HG02571 (cell line): ENCODE measurements at regions not wholly inside any gene's neighbourhood (a gene's known extent, or its start where the extent isn't known, plus 50 kb on each side); places are given as distances from the start of the nearest gene placed in this dataset.

ENCODE experiments used
- ATAC-seq: cut with Tn5 transposase; IDR thresholded peaks from one replicate; pipeline ENCODE4 v1.9.1; 2021; ENCODE audit warnings: mild to moderate bottlenecking, moderate library complexity; ENCODE audit not compliant: unreplicated experiment

- ATAC-seq, result no peak
These were observed 351.5 kb upstream of the KCNN2 start for GRCh38 chr5:114010362-114010761.

- no peak for ATAC-seq
These were observed 343.7 kb upstream of the KCNN2 start for GRCh38 chr5:114018186-114018585.

- no peak for ATAC-seq
These were observed 323.1 kb upstream of the KCNN2 start for GRCh38 chr5:114038756-114039155.

- ATAC-seq, result no peak
These were observed 311.8 kb upstream of the KCNN2 start for GRCh38 chr5:114050087-114050486.

- ATAC-seq, result no peak
These were observed 308.5 kb upstream of the KCNN2 start for GRCh38 chr5:114053372-114053771.

- no peak for ATAC-seq
These were observed 307.3 kb upstream of the KCNN2 start for GRCh38 chr5:114054594-114054993.

- ATAC-seq, result no peak
These were observed 306.3 kb upstream of the KCNN2 start for GRCh38 chr5:114055318-114056184.

GRCh38 chr5:114056185-114056538, 305.7 kb upstream of the KCNN2 start:
- ATAC-seq, result no peak

- no peak for ATAC-seq
These were observed 301.0 kb upstream of the KCNN2 start for GRCh38 chr5:114060866-114061265.

- no peak for ATAC-seq
These were observed 298.7 kb upstream of the KCNN2 start for GRCh38 chr5:114062932-114063867.

- no peak for ATAC-seq
These were observed 296.0 kb upstream of the KCNN2 start for GRCh38 chr5:114065912-114066311.

- ATAC-seq, result no peak
These were observed 291.7 kb upstream of the KCNN2 start for GRCh38 chr5:114070093-114070722.

GRCh38 chr5:114089259-114089658, 272.6 kb upstream of the KCNN2 start:
- ATAC-seq, result no peak

- no peak for ATAC-seq
These were observed 264.3 kb upstream of the KCNN2 start for GRCh38 chr5:114097570-114097969.

- no peak for ATAC-seq
These were observed 262.7 kb upstream of the KCNN2 start for GRCh38 chr5:114099161-114099560.

- no peak for ATAC-seq
These were observed 260.7 kb upstream of the KCNN2 start for GRCh38 chr5:114101153-114101552.

- ATAC-seq, result no peak
These were observed 248.3 kb upstream of the KCNN2 start for GRCh38 chr5:114113604-114114003.

- no peak for ATAC-seq
These were observed 244.9 kb upstream of the KCNN2 start for GRCh38 chr5:114116981-114117380.

- no peak for ATAC-seq
These were observed 243.4 kb upstream of the KCNN2 start for GRCh38 chr5:114118511-114118910.

GRCh38 chr5:114120166-114120565, 241.7 kb upstream of the KCNN2 start:
- no peak for ATAC-seq

GRCh38 chr5:114122852-114123251, 239.0 kb upstream of the KCNN2 start:
- no peak for ATAC-seq
